ENCODE measurements at regions not wholly inside any gene's neighbourhood (a gene's known extent, or its start where the extent isn't known, plus 50 kb on each side); places are given as distances from the start of the nearest gene placed in this dataset.

DNA sequence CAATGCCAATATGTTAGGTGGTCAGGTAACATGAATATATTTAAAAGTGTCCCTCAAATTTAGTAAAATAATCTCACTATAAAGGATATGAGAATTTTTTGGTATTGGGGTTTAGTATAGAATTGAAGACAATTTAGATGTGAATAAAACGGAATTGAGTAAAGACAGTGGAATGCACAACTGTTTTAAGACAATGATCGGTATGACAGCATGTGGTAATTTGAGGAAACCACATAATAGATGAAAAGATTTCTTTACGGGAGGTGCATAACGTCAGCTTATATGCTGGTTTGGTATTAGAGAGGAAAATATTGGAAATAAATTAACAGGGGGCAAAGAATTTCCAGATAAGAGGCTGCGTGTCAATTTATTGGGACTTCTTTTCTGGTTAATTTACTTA, 1043.2 kb downstream of the CDH18 start:
- DNase-seq (ENCODE audit: low read depth) = no peak

DNA sequence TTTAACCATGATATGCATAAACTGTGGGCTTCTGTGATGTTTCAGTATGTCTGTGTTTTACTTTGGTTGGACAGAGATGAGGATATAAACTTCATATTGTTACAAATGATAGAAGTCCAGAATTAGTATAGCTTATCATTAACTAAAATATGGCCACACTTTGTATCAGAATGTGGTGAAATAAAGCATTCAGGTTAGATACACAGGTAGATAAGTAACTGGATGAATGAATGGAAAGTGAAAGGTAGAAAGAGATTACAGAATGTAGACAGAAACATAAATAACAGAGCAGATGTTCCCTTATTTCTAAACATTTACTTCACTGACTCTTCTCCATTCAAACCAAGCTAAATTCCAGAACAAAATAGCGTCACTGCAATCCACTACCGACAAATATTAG, 1033.8 kb downstream of the CDH18 start:
- no peak for DNase-seq (ENCODE audit: low read depth)

DNA sequence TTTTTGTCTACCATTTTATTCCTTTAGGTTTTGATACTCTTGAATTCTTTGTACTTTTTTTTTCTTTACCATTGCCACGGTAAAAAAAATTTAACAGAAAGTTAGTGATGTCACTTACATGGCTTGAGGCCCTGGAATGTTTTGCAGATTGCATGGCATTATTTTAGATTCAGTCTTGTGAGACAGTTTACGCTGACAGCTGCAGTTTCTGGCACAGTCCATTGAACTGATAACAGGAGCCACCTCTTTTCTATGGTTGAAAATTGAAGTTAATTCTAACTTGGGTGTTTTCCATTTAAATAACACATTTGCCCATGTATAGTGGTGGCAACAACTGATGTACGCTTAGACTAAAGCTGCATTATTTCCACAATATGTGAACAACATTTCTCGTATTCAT, 1028.5 kb downstream of the CDH18 start:
- DNase-seq (ENCODE audit: low read depth) = no peak

DNA sequence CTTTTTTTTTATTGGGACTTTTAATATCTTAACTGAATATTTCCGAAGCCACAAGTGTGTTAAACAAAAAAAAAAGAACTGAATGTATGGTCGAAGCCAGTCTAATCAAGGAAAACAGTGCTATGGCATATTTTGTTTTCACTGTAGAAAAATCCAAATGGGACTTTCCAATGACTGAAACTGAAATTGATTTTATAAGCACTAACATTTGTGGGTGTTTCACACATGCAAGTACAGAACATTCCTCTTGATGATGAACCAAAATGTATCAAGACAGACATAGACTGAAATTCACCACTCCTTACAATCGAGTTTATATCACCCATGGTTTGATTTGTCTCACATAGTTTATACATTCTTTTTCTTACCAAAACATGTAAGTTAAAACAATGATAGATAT, 1026.8 kb downstream of the CDH18 start:
- DNase-seq (ENCODE audit: low read depth) = no peak

DNA sequence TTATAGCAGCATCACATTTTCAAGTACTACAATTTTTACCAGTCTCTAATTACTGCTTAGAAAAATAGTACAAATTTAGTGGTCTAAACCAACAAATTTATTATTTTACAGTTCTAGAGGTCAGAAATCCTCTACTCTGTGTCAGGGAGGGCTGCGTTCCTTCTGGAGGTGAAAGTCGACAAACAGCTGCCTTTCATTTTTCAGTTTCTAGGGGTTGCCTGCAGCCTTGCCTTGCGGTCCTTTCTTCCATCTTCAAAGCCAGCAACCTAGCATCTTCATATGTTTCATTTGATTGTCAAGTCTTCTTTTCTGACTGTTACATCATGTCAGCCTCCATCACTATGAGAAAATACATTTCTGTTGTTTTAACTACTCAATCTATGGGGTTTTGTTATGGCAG, 1022.1 kb downstream of the CDH18 start:
- no peak for DNase-seq (ENCODE audit: low read depth)

DNA sequence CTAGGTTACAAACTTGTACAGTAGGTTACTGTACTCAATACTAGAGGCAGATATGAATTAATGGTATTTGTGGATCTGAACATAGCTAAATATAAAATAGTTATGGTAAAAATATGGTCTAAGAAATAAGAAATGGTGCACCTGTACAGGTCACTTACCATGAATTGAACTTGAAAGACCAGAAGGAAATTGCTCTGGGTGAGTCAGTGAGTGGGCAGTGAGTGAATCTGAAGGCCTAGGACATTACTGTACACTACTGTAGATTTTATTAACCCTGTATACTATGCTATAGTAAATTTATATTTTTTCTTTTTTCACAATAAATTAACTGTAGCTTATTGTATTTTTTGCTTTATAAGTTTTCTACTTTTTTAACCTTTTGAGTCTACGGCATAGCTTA, 1020.4 kb downstream of the CDH18 start:
- DNase-seq (ENCODE audit: low read depth) = no peak

DNA sequence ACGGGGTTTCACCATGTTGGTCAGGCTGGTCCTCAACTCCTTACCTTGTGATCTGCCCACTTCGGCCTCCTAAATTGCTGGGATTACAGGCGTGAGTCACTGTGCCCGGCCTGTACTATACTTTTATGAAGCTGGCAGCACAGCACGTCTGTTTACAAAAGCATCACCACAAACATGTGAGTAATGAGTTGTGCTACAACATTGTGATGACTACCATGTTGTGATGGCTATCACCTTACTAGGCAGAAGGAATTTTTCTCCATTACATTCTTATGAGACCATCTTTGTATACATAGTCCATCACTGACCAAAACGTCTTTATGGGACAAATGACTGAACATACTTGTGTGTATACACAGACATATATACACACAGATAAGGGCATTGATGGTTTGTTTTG, 1019.0 kb downstream of the CDH18 start:
- DNase-seq (ENCODE audit: low read depth) = no peak

DNA sequence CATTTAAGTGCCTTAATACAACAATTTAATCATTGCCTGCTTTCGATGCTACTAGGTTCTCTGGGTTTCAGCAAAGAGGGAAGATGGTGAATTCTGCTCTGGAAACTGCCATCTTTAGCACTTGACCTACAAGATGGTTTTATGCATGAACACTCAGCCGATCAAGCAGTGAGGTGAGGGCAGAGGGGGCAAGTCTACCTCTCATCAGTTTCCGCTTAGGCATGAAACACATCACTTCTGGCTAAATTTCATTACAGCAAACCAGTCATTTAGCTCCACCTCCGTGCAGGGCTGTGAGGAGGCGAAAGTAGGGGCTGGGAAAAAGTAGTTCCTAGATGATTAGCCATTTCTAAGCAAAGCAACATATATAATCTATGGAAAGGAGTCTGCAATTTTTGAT, 1018.0 kb downstream of the CDH18 start:
- DNase-seq (ENCODE audit: low read depth) = no peak

DNA sequence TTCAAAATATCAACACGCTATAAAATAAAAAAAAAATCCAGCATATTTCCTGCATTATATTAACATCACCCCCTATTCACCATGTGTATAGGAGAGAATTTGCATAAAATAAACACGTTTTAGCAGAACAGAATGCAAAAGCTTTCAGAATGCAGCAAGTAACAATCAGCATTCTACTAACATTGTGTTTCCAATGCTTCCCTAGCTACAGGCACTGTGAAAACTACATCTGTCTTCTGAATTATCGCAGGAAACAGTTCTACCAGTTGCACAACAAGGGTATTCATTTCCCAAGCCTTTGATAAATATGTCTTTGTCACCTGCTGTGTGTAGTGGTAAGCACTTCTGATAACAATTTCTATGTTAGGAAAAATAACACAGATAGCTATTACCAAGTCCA, 1015.8 kb downstream of the CDH18 start:
- DNase-seq (ENCODE audit: low read depth) = no peak

DNA sequence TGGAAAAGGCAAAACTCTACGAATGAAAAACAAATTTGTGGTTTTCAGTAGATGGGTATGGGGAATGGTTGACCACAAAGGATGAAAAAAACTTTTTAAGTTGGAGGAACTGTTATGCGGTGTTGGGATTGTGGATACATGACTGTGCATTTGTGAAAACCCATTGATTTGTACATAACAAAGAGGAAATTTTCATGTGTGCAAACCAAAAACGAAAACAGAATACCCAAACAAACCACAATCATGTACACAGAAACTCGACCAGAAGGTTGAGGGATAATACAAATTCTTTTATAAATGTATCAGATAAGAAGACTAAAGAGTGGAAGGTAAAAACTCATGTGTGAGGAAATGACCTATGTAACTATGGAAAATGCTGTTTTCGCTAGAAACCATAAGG, 1012.4 kb downstream of the CDH18 start:
- DNase-seq (ENCODE audit: low read depth) = no peak

DNA sequence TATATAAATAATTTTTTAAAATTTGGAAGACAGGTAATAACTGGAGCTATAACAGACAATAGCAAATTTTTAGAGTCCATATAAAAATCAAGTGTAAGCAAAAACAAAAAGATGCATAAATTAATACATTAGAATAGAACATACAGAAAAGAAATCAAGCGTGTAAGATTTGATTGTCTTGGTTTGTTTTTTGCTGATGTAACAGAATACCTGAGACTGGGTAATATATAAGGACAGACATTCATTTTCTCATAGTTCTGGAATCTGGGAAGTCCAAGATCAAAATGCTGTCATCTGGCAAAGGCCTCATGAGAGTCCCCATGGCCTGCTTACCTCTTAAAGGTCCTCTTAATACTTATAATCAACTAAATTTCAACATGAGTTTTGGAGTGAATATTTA, 1010.1 kb downstream of the CDH18 start:
- DNase-seq (ENCODE audit: low read depth) = no peak

DNA sequence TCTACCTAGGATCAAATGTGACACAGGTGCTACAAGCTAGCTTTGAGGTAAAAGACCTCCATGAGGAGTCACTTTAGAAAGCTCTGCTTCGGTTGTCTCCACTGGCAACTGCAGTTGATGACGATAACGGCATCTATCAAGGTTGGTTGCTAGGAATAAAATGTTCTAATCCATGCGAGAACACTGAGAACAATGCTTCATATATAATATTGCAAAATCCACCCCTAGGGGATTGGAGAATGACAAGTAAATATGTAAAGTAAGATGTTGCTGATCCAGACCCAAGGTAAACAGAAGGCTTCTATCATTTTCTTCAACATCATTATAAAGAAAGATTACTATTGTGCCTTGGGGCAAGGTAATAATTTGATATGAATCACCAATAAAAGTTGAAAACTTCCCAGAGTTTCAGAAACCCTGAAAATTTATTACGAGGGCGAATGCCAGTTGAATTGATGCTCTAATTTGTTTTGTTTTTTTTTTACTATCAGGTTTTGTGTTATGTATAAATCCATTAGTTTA, 1003.4 kb downstream of the CDH18 start:
- no peak for DNase-seq (ENCODE audit: low read depth)

DNA sequence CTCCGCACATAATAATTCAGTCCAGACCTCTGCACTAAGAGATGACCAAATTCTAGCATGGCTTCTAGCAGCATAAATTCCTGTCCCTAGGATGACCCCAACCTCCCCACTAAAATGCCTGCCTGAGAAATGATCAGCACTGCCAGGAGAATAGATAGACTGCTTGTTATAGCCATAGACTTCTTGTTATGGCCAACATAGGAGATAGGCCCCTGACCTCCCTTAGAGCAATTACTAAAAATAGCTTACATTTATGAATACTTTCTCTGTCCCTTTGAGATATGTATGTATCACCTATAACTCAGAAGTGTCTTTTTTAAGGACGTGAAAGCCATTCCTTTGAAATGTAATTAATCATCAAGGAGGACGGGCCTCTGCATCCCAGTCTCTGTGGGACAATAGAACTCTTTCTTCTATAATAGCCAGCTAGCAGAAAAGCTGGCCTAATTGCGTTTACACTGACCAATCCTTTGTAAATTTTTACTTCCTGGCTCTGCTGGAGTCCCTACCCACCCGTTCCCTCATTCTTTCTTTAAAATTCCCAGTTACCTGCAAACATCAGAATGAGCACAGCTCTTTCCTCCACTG, 1002.7 kb downstream of the CDH18 start:
- no peak for DNase-seq (ENCODE audit: low read depth)

DNA sequence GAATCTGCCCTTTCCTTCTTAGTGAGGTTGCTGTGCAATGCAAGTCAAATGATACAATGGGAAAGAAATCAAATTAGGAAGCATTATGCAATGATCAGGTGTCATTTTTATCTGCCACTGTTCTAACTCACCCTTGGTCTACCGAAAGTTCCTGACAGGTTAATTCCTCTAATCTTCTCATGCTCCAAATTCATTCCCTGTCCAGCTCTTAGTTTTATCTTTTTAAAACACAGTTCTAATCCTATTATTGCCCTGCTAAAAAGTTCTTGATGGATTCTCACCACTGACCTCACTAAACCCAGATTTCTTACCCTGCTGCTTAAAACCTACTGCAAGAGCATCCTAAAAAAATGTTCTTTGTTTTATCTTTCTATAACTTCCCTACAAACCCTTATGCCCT, 1000.9 kb downstream of the CDH18 start:
- DNase-seq (ENCODE audit: low read depth) = no peak

DNA sequence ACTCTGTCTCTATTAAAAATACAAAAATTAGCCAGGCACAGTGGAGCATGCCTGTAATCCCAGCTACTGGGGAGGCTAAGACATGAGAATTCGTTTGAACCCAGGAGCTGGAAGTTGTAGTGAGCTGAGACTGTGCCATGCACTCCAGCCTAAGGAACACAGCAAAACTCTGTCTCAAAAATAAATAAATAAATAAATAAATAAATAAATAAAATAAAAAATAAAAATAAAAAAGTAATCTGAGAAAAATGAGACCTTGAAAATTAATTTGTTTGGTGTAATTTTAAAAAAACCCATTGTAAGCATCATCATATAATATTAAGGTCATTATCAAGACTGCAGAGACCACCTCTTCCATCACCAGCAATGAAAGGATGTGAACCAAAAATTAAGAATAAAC, 997.1 kb downstream of the CDH18 start:
- no peak for DNase-seq (ENCODE audit: low read depth)

DNA sequence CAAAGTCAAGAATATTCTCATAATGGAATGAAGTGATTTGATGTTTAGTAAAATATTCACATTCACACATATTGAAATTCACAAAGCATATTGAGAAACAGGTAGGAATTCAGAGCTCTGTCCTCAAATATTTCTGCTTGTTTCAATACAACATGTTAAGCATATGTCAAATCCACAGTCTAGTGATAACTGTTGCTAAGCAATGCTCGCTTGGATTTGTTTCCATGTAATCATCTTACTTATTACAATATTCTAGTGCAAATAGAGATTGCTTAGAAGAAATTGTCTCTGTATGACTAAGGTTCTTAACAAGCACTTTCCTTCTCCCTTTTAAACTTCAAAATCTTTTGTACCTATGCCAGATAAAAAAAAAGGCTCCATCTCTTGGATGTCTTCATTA, 995.7 kb downstream of the CDH18 start:
- no peak for DNase-seq (ENCODE audit: low read depth)

DNA sequence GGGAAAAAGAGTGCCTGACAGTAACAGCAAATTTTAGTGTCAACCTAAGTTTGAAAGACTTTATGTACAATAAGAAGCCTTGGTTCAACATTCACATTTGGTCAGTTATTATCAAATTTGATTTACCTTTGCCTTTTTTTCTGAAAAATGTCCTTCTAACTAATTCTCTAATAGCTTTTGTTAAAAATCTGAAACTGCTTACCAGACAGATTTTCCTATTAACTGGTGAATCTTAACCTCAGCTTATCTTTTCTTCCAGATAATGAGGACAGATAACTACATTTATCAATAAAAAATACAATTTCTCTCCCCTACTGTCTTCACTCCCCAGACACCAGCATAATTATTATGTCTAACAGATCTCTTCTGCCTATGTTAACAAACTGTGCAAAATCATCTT, 988.5 kb downstream of the CDH18 start:
- no peak for DNase-seq (ENCODE audit: low read depth)

DNA sequence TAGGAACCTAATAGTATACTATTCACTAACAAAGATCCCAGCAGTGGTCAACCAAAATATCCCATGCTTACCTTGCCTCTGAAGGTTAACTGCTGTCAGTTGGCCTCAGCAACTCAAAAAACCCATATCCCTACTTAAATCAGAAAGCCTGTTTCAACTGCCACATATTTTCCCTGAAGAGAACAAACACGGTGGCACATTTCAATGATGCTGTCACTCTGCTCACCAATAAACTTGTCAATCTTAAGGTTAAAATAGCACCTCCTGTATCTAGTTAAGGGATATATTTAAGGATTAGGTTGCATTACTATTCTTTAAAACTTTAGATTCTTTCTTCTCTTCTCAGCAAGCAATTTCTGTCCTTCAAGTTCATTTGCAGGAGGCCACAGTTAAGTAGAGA, 986.9 kb downstream of the CDH18 start:
- DNase-seq (ENCODE audit: low read depth) = no peak

DNA sequence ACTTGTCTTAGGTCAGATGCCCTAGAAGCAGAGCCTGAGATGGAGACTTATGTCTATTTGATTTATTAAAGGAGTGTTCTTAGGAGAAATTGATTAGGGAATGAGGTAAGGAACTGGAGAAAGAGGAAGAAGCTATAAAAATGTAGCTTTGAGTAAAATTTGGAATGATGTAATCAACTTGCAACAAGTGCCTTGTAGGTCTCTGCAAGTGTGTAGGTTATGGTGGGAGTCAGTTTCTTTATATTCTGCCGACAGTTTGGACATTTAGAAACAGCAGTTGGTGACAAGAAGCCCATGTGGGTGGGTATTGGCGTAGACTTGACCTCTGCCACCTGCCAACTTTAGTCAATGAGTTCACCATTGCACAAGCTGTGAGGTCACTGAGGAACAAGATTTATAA, 986.5 kb downstream of the CDH18 start:
- DNase-seq (ENCODE audit: low read depth) = no peak

DNA sequence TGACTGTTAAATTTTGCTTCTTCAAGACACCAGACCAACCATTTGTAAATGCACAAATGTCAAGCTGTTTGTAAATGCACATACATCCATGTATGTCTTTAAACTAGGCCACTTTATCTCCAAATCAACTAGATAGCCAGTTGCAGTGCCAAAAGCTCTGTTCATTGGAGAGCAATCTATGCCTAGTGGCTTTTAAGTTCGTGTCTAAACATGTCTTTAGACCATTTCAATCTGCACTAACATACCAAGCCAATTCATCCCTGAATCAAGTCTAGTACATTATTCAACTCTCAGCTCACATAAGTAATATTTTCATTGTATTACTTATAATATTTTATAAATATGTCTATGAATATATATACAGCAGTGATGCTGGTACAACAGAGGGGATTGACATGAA, 985.9 kb downstream of the CDH18 start:
- no peak for DNase-seq (ENCODE audit: low read depth)

DNA sequence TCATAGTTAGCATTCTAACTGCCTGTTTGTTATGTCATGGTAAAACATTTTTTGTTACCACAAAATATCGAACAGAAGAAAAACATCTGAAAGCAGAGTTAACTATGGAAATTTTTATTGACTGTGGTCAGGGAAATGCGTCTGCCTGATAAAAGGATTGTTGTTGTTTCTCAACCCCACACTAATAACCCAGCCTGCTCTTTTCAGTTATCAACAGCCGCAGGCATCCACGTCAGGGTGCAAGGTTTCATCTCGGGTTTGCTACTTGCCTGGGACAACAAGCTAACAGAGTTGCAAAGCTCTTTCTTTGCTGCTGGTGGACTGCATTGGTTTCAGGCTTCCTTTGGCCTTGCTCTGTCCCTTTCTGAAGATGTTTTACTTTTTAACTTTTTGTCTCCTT, 969.2 kb downstream of the CDH18 start:
- DNase-seq (ENCODE audit: low read depth) = no peak

DNA sequence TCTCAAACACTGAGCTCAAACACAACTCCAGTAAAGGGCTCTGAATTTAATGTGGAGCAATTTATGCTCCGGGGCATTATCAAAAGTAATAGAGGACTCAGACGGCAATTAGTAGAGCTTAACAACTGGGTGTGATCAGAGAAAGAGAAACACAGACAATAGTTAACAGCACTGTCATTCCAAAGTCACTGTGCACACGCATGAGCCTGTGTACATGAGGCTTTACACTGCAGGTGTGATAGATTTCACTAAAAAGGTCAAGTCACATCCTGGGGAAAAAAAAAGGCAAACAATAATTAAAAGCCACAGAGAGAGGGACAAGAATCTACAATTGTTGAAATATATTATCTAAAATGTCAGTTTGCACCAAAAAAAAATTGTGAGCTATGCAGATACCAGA, 956.5 kb downstream of the CDH18 start:
- no peak for DNase-seq (ENCODE audit: low read depth)

DNA sequence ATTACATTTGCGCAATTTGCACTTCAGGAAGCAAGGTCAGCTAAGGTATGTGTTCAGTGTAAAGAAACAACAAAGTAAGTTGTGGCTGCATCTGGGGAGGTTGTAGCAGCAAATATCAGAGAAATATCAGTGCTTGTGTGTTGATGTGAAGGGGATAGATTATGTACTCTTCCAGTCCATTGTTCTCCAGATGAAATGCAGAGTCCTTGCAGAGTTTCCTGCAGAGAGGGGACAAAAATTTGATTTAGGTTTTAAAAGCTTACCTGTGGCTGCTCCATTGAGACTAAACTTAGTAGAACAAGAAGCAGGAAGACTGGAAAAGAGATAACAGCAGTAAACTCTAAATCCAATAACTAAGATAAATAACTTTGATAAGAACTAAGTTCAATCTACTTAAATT, 952.2 kb downstream of the CDH18 start:
- DNase-seq (ENCODE audit: low read depth) = no peak

DNA sequence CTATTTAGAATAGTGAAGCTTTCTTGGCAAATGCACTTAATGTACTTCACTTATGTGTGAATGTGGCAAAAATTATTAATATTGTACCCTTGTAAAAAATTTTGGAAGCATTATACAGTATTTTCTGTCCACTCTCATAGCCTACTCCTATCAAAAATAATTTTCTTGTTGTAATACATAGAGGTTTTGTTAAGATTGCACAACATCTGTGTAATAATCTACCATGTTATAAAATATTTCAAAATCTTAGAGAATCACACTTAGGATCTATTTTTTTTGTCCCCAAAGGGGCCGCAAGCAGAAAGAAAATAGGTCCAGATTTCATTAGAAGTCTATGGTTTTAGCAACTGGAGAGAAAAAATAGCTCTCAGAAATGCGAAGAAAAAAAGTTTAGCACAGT, 945.9 kb downstream of the CDH18 start:
- no peak for DNase-seq (ENCODE audit: low read depth)
